ENCODE measurements at regions not wholly inside any gene's neighbourhood (a gene's known extent, or its start where the extent isn't known, plus 50 kb on each side); places are given as distances from the start of the nearest gene placed in this dataset.

DNA sequence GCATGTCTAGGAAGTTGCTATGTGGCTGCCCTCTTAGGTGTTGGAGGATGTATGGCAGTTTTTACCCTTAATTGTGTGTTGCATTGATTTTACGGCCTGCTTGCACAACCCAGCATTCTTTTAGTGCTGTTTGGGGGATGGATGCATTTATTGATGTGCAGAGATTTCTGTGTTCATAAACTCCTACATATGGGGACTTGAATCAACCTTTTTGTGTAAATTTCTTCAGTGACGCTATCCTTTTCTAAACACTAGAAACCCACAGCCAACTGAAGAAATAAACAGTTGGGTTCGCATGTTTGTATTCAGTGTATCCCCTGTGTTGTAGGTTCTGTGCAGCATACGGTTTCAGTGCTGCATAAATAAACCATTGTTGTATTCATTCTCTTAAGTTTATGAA lies 263.7 kb downstream of the RASEF start:
- Histone ChIP-seq H4K20me1 (ENCODE audit: insufficient read depth, low read length) (no peaks in the 10 kb centered on the region), H2AFZ (ENCODE audit: low read depth, low read length) (no peak overlapping the region), H3K36me3 (ENCODE audit: insufficient read depth, low read length) (no peaks in the 10 kb centered on the region), H3K27ac (ENCODE audit: low read length) (no peak overlapping the region), H3K4me3 (ENCODE audit: low read depth in 1 of 2, low read length in 2 of 2) (no peak overlapping the region), H3K4me1 (ENCODE audit: insufficient read depth, low read length) (no peaks in the 10 kb centered on the region), H3K27me3 (ENCODE audit: insufficient read depth, low read length, poor library complexity) (no peaks in the 10 kb centered on the region), H3K79me2 (ENCODE audit: insufficient read depth, low read length) (no peaks in the 10 kb centered on the region), H3K9ac (ENCODE audit: low read depth, low read length) (no peak overlapping the region), H3K4me2 (ENCODE audit: insufficient read depth, low read length) (no peak overlapping the region), H3K9me3 (ENCODE audit: insufficient read depth, low read length, severe bottlenecking) (no peaks in the 10 kb centered on the region)
- no peak for TF ChIP-seq EZH2 (IDR thresholded peaks at IDR 0.05; ENCODE audit: borderline replicate concordance, low read depth, low read length, severe bottlenecking)
- TF ChIP-seq, protein P1, sequence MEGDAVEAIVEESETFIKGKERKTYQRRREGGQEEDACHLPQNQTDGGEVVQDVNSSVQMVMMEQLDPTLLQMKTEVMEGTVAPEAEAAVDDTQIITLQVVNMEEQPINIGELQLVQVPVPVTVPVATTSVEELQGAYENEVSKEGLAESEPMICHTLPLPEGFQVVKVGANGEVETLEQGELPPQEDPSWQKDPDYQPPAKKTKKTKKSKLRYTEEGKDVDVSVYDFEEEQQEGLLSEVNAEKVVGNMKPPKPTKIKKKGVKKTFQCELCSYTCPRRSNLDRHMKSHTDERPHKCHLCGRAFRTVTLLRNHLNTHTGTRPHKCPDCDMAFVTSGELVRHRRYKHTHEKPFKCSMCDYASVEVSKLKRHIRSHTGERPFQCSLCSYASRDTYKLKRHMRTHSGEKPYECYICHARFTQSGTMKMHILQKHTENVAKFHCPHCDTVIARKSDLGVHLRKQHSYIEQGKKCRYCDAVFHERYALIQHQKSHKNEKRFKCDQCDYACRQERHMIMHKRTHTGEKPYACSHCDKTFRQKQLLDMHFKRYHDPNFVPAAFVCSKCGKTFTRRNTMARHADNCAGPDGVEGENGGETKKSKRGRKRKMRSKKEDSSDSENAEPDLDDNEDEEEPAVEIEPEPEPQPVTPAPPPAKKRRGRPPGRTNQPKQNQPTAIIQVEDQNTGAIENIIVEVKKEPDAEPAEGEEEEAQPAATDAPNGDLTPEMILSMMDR (IDR thresholded peaks at IDR 0.05; ENCODE audit: borderline replicate concordance, extremely low read depth, low read length, poor library complexity, severe bottlenecking), result no peak
- DNase-seq (no peak), ATAC-seq (ENCODE audit: insufficient read depth, low read depth) (no peak)

DNA sequence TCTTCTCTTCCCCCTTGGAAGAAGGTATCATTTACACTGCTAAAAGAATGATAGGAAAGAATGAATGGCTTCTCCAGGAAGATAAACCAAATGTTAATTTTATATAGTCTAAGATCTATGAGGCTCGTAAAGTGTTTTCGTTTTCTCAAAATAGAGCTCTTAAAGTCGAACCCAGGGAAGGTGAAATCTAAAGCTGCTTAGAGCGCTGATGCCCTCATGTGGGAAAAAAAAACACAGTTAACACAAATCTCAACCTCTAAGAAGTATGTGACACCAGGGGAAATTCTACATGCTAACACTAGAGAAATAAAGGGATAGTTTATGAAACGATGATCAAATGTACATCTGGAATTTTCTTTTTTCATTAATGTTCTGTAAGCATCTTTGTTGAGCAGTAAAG lies 257.9 kb downstream of the RASEF start:
- no peaks in the 10 kb centered on the region for H3K9me3 ChIP-seq (ENCODE audit: insufficient read depth, low read length, severe bottlenecking)
- TF ChIP-seq, protein P1 (IDR thresholded peaks at IDR 0.05; ENCODE audit: borderline replicate concordance, extremely low read depth, low read length, poor library complexity, severe bottlenecking), result peak; percentile 8
- no peak for TF ChIP-seq EZH2 (IDR thresholded peaks at IDR 0.05; ENCODE audit: borderline replicate concordance, low read depth, low read length, severe bottlenecking)
- no peaks in the 10 kb centered on the region for H3K79me2 ChIP-seq (ENCODE audit: insufficient read depth, low read length)
- no peaks in the 10 kb centered on the region for H3K36me3 ChIP-seq (ENCODE audit: insufficient read depth, low read length)
- H4K20me1 ChIP-seq (ENCODE audit: insufficient read depth, low read length), result no peaks in the 10 kb centered on the region
- H2AFZ ChIP-seq (ENCODE audit: low read depth, low read length), result no peak overlapping the region
- ATAC-seq (ENCODE audit: insufficient read depth, low read depth) (no peak), DNase-seq (no peak)
- H3K4me2 ChIP-seq (ENCODE audit: insufficient read depth, low read length), result no peak overlapping the region
- no peak overlapping the region for H3K27ac ChIP-seq (ENCODE audit: low read length)
- no peak overlapping the region for H3K4me3 ChIP-seq (ENCODE audit: low read depth in 1 of 2, low read length in 2 of 2)
- H3K4me1 ChIP-seq (ENCODE audit: insufficient read depth, low read length), result peaks cover 8% of the 10 kb centered on the region
- H3K27me3 ChIP-seq (ENCODE audit: insufficient read depth, low read length, poor library complexity), result no peaks in the 10 kb centered on the region
- H3K9ac ChIP-seq (ENCODE audit: low read depth, low read length), result no peak overlapping the region

DNA sequence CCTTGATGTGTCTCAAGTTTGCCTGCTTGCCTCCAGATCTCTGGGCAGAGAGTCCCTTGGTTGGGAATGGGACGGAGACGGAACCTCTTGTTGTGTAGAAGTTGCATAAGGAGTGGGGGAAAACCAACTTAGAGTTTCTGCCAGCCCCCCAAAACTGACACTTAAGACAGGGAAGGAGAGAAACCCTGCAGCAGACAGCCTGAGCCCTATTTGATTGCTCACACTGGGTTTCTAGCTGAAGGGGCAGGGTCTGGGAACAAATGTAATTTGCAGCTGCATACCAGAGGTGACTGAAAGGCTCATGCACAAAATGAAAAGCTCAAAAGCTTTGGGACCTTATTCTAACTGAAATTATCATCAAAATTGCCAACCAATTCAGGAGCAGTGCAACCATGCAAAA lies 254.5 kb downstream of the RASEF start:
- H3K4me1 ChIP-seq (ENCODE audit: insufficient read depth, low read length), result peaks cover 8% of the 10 kb centered on the region
- H3K9me3 ChIP-seq (ENCODE audit: insufficient read depth, low read length, severe bottlenecking), result no peaks in the 10 kb centered on the region
- DNase-seq (no peak), ATAC-seq (ENCODE audit: insufficient read depth, low read depth) (no peak)
- no peak overlapping the region for H3K9ac ChIP-seq (ENCODE audit: low read depth, low read length)
- no peaks in the 10 kb centered on the region for H3K79me2 ChIP-seq (ENCODE audit: insufficient read depth, low read length)
- H3K4me2 ChIP-seq (ENCODE audit: insufficient read depth, low read length), result no peak overlapping the region
- H3K27me3 ChIP-seq (ENCODE audit: insufficient read depth, low read length, poor library complexity), result no peaks in the 10 kb centered on the region
- H4K20me1 ChIP-seq (ENCODE audit: insufficient read depth, low read length), result no peaks in the 10 kb centered on the region
- H2AFZ ChIP-seq (ENCODE audit: low read depth, low read length), result no peak overlapping the region
- H3K36me3 ChIP-seq (ENCODE audit: insufficient read depth, low read length), result no peaks in the 10 kb centered on the region
- H3K27ac ChIP-seq (ENCODE audit: low read length), result no peak overlapping the region
- TF ChIP-seq, protein P1 (IDR thresholded peaks at IDR 0.05; ENCODE audit: borderline replicate concordance, extremely low read depth, low read length, poor library complexity, severe bottlenecking), result no peak
- no peak for TF ChIP-seq EZH2 (IDR thresholded peaks at IDR 0.05; ENCODE audit: borderline replicate concordance, low read depth, low read length, severe bottlenecking)
- no peak overlapping the region for H3K4me3 ChIP-seq (ENCODE audit: low read depth in 1 of 2, low read length in 2 of 2)

DNA sequence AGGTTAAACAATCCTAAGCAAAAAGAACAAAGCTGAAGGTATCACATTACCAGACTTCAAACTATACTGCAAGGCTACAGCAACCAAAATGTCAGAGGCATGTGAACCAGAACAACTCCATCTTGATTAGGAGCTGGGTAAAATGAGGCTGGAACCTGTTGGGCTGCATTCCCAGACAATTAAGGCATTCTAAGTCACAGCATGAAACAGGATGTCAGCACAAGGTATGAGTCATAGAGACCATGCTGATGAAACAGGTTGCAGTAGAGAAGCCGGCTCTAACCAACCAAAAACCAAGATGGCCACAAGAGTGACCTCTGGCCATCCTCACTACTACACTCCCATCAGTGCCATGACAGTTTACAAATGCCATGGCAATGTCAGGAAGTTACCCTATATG lies 252.0 kb downstream of the RASEF start:
- Histone ChIP-seq H4K20me1 (ENCODE audit: insufficient read depth, low read length) (no peaks in the 10 kb centered on the region), H3K27me3 (ENCODE audit: insufficient read depth, low read length, poor library complexity) (no peaks in the 10 kb centered on the region), H3K9me3 (ENCODE audit: insufficient read depth, low read length, severe bottlenecking) (no peaks in the 10 kb centered on the region), H2AFZ (ENCODE audit: low read depth, low read length) (no peak overlapping the region; the same call in 1 of the 2 replicates), H3K4me2 (ENCODE audit: insufficient read depth, low read length) (no peak overlapping the region), H3K79me2 (ENCODE audit: insufficient read depth, low read length) (no peaks in the 10 kb centered on the region), H3K36me3 (ENCODE audit: insufficient read depth, low read length) (no peaks in the 10 kb centered on the region), H3K27ac (ENCODE audit: low read length) (no peak overlapping the region), H3K4me3 (ENCODE audit: low read depth in 1 of 2, low read length in 2 of 2) (no peak overlapping the region), H3K9ac (ENCODE audit: low read depth, low read length) (no peak overlapping the region), H3K4me1 (ENCODE audit: insufficient read depth, low read length) (peaks cover 8% of the 10 kb centered on the region)
- TF ChIP-seq, protein P1 (IDR thresholded peaks at IDR 0.05; ENCODE audit: borderline replicate concordance, extremely low read depth, low read length, poor library complexity, severe bottlenecking), result no peak
- no peak for TF ChIP-seq EZH2 (IDR thresholded peaks at IDR 0.05; ENCODE audit: borderline replicate concordance, low read depth, low read length, severe bottlenecking)
- ATAC-seq (ENCODE audit: insufficient read depth, low read depth), result no peak
- DNase-seq, result no peak
